Superior temporal gyrus (tissue), 1 donor: ENCODE measurements at regions not wholly inside any gene's neighbourhood (a gene's known extent, or its start where the extent isn't known, plus 50 kb on each side); places are given as distances from the start of the nearest gene placed in this dataset.

Experiments
- DNase-seq: peaks from one replicate; pipeline ENCODE4 v3.0.0-alpha.2; 2016; ENCODE audit errors: extremely low spot score

- no peak for DNase-seq
Observed at GRCh38 chr3:76415384-76415783, 624.5 kb upstream of the ROBO2 start.

- no peak for DNase-seq
Observed at GRCh38 chr3:76429581-76430177, 610.2 kb upstream of the ROBO2 start.

GRCh38 chr3:76432396-76432795, 607.5 kb upstream of the ROBO2 start:
- DNase-seq: no peak

- DNase-seq: peak; percentile 57
Observed at GRCh38 chr3:76436894-76437293, 603.0 kb upstream of the ROBO2 start.

GRCh38 chr3:76438971-76439370, 600.9 kb upstream of the ROBO2 start:
- no peak for DNase-seq

- DNase-seq: no peak
Observed at GRCh38 chr3:76442374-76442915, 597.5 kb upstream of the ROBO2 start.

- no peak for DNase-seq
Observed at GRCh38 chr3:76456322-76456721, 583.6 kb upstream of the ROBO2 start.

GRCh38 chr3:76463501-76463900, 576.4 kb upstream of the ROBO2 start:
- no peak for DNase-seq

GRCh38 chr3:76470285-76470684, 569.6 kb upstream of the ROBO2 start:
- DNase-seq: no peak

- no peak for DNase-seq
Observed at GRCh38 chr3:76474632-76475031, 565.3 kb upstream of the ROBO2 start.

- no peak for DNase-seq
Observed at GRCh38 chr3:76479161-76479650, 560.7 kb upstream of the ROBO2 start.

- DNase-seq: no peak
Observed at GRCh38 chr3:76482510-76482909, 557.4 kb upstream of the ROBO2 start.

GRCh38 chr3:76487446-76487845, 552.5 kb upstream of the ROBO2 start:
- DNase-seq: no peak

GRCh38 chr3:76490064-76490463, 549.8 kb upstream of the ROBO2 start:
- no peak for DNase-seq

- no peak for DNase-seq
Observed at GRCh38 chr3:76495216-76495615, 544.7 kb upstream of the ROBO2 start.

GRCh38 chr3:76497636-76498035, 542.3 kb upstream of the ROBO2 start:
- no peak for DNase-seq

- no peak for DNase-seq
Observed at GRCh38 chr3:76500746-76501275, 539.1 kb upstream of the ROBO2 start.

- DNase-seq: no peak
Observed at GRCh38 chr3:76501315-76501714, 538.6 kb upstream of the ROBO2 start.

- no peak for DNase-seq
Observed at GRCh38 chr3:76502076-76502475, 537.8 kb upstream of the ROBO2 start.

- no peak for DNase-seq
Observed at GRCh38 chr3:76505202-76505845, 534.6 kb upstream of the ROBO2 start.

GRCh38 chr3:76509179-76509830, 530.6 kb upstream of the ROBO2 start:
- DNase-seq: no peak

- DNase-seq: no peak
Observed at GRCh38 chr3:76514836-76515235, 525.1 kb upstream of the ROBO2 start.

- no peak for DNase-seq
Observed at GRCh38 chr3:76523337-76523736, 516.6 kb upstream of the ROBO2 start.
